Breast epithelium (tissue), 4 donors: ENCODE measurements at regions not wholly inside any gene's neighbourhood (a gene's known extent, or its start where the extent isn't known, plus 50 kb on each side); places are given as distances from the start of the nearest gene placed in this dataset.

Experiments used
- DNase-seq, 2 donors: peaks; one replicate each; pipeline ENCODE4 v3.0.0-alpha.2; 2019; ENCODE audit warnings: low spot score in 2 of 2
- H3K27ac ChIP-seq, 2 donors: fragments of 200-600 bp; sonication (generic) in 1 of 2; one replicate each; pipeline ENCODE4 v1.5.1; 2016 to 2019; ENCODE audit warnings: mild to moderate bottlenecking in 1 of 2
- H3K27me3 ChIP-seq, 2 donors: fragments of 200-600 bp; sonication (generic) in 1 of 2; one replicate each; pipeline versions ENCODE4 v1.5.1 to v1.6.0; 2017 to 2019; ENCODE audit warnings: control low read depth in 1 of 2, mild to moderate bottlenecking in 1 of 2
- H3K36me3 ChIP-seq: fragments of 200-600 bp; one replicate; pipeline ENCODE4 v1.5.1; 2019
- H3K4me1 ChIP-seq, 2 donors: fragments of 200-600 bp; sonication (generic); one replicate each; pipeline ENCODE4 v1.5.1; 2016 to 2019; ENCODE audit warnings: control low read depth in 1 of 2
- H3K4me3 ChIP-seq, 3 donors: fragments of 200-600 bp; sonication (generic); 1 replicate in 2 of 3; 2 replicates in 1 of 3; pipeline ENCODE4 v1.5.1; 2016 to 2019; ENCODE audit warnings: mild to moderate bottlenecking in 3 of 3, moderate library complexity in 2 of 3
- H3K9me3 ChIP-seq, 2 donors: fragments of 200-600 bp; sonication (generic) in 1 of 2; one replicate each; pipeline ENCODE4 v1.5.1; 2016 to 2019; ENCODE audit warnings: control low read depth in 1 of 2
- POLR2A ChIP-seq: fragments of 450-650 bp; IDR thresholded peaks from one replicate; pipeline ENCODE4 v1.6.1; 2016; ENCODE audit warnings: antibody characterized with exemption, mild to moderate bottlenecking, moderate library complexity
- POLR2AphosphoS5 ChIP-seq, 3 donors: sonication (generic); formaldehyde crosslinking; IDR thresholded peaks; one replicate each; pipeline ENCODE4 v1.6.1; 2017; ENCODE audit warnings: antibody characterized with exemption in 3 of 3
- intact Hi-C: fragments of 100-400 bp; cut with DNase I; formaldehyde crosslinking; loops from one replicate; pipeline ENCODE4 v1.15.1; 2023; ENCODE audit warnings: low total_unique reads
- TF ChIP-seq, protein P1 (sequence below), 3 donors: fragments of 450-650 bp; IDR thresholded peaks; one replicate each; pipeline ENCODE4 v1.5.1; 2016 to 2017; ENCODE audit warnings: antibody characterized with exemption in 3 of 3, mild to moderate bottlenecking in 3 of 3, moderate library complexity in 3 of 3

DNA sequence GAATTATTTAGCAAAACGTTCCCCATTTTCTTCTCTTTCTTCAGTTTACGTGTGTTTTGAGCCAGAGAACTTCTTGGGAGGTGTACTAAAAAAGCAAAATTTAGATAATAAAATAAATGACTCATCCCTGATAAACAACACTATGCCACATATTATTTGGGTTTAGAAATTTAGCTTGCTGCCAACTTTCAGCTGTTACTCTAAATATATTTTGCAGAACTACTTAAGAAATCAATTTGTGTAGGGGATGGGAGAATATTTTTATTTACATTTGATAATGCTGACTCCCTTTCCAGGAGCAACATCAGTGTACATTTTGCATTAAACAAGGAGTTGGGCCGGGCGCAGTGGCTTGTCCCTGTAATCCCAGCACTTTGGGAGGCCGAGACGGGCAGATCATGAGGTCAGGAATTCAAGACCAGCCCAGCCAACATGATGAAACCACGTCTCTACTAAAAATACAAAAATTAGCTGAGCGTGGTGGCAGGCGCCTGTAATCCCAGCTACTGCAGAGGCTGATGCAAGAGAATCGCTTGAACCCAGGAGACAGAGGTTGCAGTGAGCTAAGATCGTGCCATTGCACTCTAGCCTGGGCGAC, 151.4 kb upstream of the ZRANB2 start:
- no peak for DNase-seq
- no peaks in the 10 kb centered on the region for H3K27me3 ChIP-seq
- H3K4me3 ChIP-seq, result no peak overlapping the region
- no peaks in the 10 kb centered on the region for H3K36me3 ChIP-seq
- no peaks in the 10 kb centered on the region for H3K9me3 ChIP-seq
- no peaks in the 10 kb centered on the region for H3K4me1 ChIP-seq
- intact Hi-C loops, result no loop called here
- no peak for TF ChIP-seq POLR2AphosphoS5 (IDR thresholded peaks at IDR 0.05)
- TF ChIP-seq, protein P1, sequence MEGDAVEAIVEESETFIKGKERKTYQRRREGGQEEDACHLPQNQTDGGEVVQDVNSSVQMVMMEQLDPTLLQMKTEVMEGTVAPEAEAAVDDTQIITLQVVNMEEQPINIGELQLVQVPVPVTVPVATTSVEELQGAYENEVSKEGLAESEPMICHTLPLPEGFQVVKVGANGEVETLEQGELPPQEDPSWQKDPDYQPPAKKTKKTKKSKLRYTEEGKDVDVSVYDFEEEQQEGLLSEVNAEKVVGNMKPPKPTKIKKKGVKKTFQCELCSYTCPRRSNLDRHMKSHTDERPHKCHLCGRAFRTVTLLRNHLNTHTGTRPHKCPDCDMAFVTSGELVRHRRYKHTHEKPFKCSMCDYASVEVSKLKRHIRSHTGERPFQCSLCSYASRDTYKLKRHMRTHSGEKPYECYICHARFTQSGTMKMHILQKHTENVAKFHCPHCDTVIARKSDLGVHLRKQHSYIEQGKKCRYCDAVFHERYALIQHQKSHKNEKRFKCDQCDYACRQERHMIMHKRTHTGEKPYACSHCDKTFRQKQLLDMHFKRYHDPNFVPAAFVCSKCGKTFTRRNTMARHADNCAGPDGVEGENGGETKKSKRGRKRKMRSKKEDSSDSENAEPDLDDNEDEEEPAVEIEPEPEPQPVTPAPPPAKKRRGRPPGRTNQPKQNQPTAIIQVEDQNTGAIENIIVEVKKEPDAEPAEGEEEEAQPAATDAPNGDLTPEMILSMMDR (IDR thresholded peaks at IDR 0.05), result no peak
- H3K27ac ChIP-seq, result no peak overlapping the region

- Histone ChIP-seq H3K9me3 (no peaks in the 10 kb centered on the region), H3K36me3 (no peaks in the 10 kb centered on the region), H3K4me1 (no peaks in the 10 kb centered on the region), H3K27me3 (no peaks in the 10 kb centered on the region), H3K27ac (no peak overlapping the region), H3K4me3 (no peak overlapping the region)
- intact Hi-C loops, result no loop called here
- TF ChIP-seq, protein P1 (IDR thresholded peaks at IDR 0.05), result no peak
- no peak for DNase-seq
Measured at GRCh38 chr1:71231751-71232150, 150.9 kb upstream of the ZRANB2 start.

DNA sequence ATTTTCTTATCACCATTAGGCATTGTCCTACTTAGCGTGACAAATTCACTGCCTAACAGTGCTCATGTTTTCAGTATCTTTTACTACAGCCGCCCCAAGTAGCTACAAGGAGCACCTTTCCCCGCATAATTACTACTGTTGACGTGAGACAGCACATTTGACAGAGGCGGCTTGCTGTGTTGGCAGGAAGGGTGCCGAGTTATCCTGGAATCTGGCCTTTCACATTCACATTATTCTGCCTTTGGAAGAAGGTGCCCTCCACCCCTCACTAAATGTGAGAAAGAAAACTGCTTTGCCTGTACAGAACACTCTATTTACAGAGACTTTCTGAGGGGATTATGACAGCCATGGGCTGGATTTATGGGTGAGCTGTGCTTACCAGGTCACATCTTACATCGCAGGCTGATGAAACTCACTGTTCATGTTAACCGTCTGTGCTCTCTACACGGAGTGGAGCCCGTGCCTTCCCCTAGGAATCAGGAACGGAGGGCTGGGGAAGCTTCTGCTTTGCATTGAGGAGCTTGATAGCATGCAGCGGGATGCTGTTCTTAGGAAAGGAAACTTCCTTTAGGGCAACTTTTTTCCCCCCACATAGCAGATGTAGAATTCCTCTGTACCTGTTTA, 148.0 kb upstream of the ZRANB2 start:
- H3K36me3 ChIP-seq, result no peaks in the 10 kb centered on the region
- H3K27me3 ChIP-seq, result no peaks in the 10 kb centered on the region
- no peaks in the 10 kb centered on the region for H3K4me1 ChIP-seq
- no peak for TF ChIP-seq POLR2AphosphoS5 (IDR thresholded peaks at IDR 0.05)
- TF ChIP-seq, protein P1 (IDR thresholded peaks at IDR 0.05), result no peak
- TF ChIP-seq POLR2A, result no peak
- intact Hi-C loops, result no loop called here
- no peak overlapping the region for H3K4me3 ChIP-seq
- no peaks in the 10 kb centered on the region for H3K9me3 ChIP-seq
- H3K27ac ChIP-seq, result no peak overlapping the region
- no peak for DNase-seq

DNA sequence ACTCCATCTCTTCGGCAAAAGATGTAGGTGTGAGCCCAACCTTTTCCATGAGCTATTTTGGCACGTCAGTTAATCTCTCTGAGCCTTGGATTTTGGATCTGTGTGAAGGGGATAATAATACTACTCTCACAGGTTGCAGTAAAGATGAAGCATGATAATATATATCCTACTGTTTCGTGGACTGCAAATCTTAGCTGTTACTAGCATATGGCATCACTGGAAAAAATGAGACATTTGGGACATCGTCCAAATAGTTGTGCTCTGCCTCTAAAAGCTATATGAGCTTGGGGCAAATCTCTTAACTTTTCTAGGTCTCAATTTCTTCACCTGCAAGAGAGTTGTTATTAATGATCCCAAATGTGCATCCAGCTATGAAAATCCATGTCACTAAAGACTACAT, 147.4 kb upstream of the ZRANB2 start:
- Histone ChIP-seq H3K36me3 (no peaks in the 10 kb centered on the region), H3K9me3 (no peaks in the 10 kb centered on the region), H3K27ac (no peak overlapping the region), H3K4me3 (no peak overlapping the region), H3K27me3 (no peaks in the 10 kb centered on the region), H3K4me1 (no peaks in the 10 kb centered on the region)
- intact Hi-C loops, result no loop called here
- TF ChIP-seq POLR2AphosphoS5 (IDR thresholded peaks at IDR 0.05) (no peak), POLR2A (no peak)
- TF ChIP-seq, protein P1 (IDR thresholded peaks at IDR 0.05), result no peak
- no peak for DNase-seq

DNA sequence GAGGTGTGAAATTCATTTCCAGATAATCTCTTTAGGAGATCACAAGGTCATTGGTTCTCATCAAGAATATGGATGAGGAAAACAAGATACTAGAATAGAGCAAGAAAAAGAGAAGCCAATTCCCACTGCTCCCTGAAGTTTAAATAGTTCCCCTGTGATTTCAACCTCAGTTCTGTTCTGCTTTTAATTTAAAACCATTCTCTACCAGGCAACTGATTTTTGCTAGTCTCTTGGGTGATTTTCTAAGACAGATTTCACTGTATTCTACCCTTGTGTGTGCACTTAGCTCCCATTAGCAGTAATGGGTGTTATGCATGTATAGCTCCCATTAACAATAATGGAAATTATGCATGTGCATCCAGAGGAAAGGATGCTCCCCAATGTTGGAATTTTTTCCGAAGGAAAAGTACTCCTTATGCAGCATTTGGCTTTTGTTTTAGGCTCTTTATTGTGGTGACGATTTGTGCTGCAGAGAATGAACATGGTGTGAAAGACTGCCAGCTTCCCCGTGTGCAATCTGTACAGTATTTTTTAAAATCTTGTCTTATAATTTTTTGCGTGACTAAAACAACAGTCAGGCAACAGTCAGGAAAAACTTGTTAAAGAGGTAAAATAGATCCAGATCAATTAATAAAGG, 144.0 kb upstream of the ZRANB2 start:
- Histone ChIP-seq H3K27ac (no peak overlapping the region), H3K9me3 (no peaks in the 10 kb centered on the region), H3K27me3 (no peaks in the 10 kb centered on the region), H3K4me1 (no peaks in the 10 kb centered on the region), H3K4me3 (no peak overlapping the region), H3K36me3 (no peaks in the 10 kb centered on the region)
- no peak for TF ChIP-seq POLR2A
- TF ChIP-seq, protein P1 (IDR thresholded peaks at IDR 0.05), result no peak
- no peak for TF ChIP-seq POLR2AphosphoS5 (IDR thresholded peaks at IDR 0.05)
- intact Hi-C loops, result no loop called here
- DNase-seq, result no peak
